DMS114 treated with DMSO at 0.1 percent for 48 hours (cell line): ENCODE measurements at regions not wholly inside any gene's neighbourhood (a gene's known extent, or its start where the extent isn't known, plus 50 kb on each side); places are given as distances from the start of the nearest gene placed in this dataset.

Experiments used
- DNase-seq: peaks from one replicate; lab custom pipeline; 2025; ENCODE audit not compliant: unreplicated experiment; lab: John Stamatoyannopoulos, UW

- DNase-seq = no peak
These were observed 98.7 kb upstream of the NPTX2 start for GRCh38 chr7:98518159-98518947.

- DNase-seq = no peak
These were observed 101.9 kb upstream of the NPTX2 start for GRCh38 chr7:98515201-98515600.

GRCh38 chr7:98514211-98515031, 102.7 kb upstream of the NPTX2 start:
- no peak for DNase-seq

- DNase-seq = no peak
These were observed 105.9 kb upstream of the NPTX2 start for GRCh38 chr7:98511175-98511574.

GRCh38 chr7:98509836-98510235, 107.2 kb upstream of the NPTX2 start:
- no peak for DNase-seq

GRCh38 chr7:98506471-98506870, 105.6 kb upstream of the BAIAP2L1 start:
- DNase-seq = no peak

GRCh38 chr7:98500764-98501163, 99.9 kb upstream of the BAIAP2L1 start:
- DNase-seq = no peak

GRCh38 chr7:98496618-98497017, 95.7 kb upstream of the BAIAP2L1 start:
- DNase-seq = no peak

GRCh38 chr7:98495200-98495955, 94.5 kb upstream of the BAIAP2L1 start:
- no peak for DNase-seq

- no peak for DNase-seq
These were observed 92.3 kb upstream of the BAIAP2L1 start for GRCh38 chr7:98493030-98493778.

GRCh38 chr7:98488167-98488566, 87.3 kb upstream of the BAIAP2L1 start:
- DNase-seq = no peak

GRCh38 chr7:98483964-98484545, 83.2 kb upstream of the BAIAP2L1 start:
- DNase-seq = no peak

- DNase-seq = no peak
These were observed 82.5 kb upstream of the BAIAP2L1 start for GRCh38 chr7:98483276-98483963.

GRCh38 chr7:98479318-98479717, 78.4 kb upstream of the BAIAP2L1 start:
- DNase-seq = no peak

GRCh38 chr7:98475352-98475751, 74.5 kb upstream of the BAIAP2L1 start:
- DNase-seq = no peak

- DNase-seq = no peak
These were observed 73.7 kb upstream of the BAIAP2L1 start for GRCh38 chr7:98474558-98474957.

GRCh38 chr7:98472521-98472954, 71.6 kb upstream of the BAIAP2L1 start:
- no peak for DNase-seq

GRCh38 chr7:98470485-98471240, 69.8 kb upstream of the BAIAP2L1 start:
- DNase-seq = peak; percentile 69

- DNase-seq = no peak
These were observed 68.2 kb upstream of the BAIAP2L1 start for GRCh38 chr7:98469088-98469487.
